ENCODE measurements at regions not wholly inside any gene's neighbourhood (a gene's known extent, or its start where the extent isn't known, plus 50 kb on each side); places are given as distances from the start of the nearest gene placed in this dataset.

GRCh38 chr5:56466136-56466816, 233.1 kb upstream of the ANKRD55 start:
- H3K4me1 ChIP-seq: peaks cover 5% of the 10 kb centered on the region in 2 donors
- in situ Hi-C loops (cut with MboI; ENCODE audit: low sequenced_read_pairs in 4 of 4) (no loop called here), intact Hi-C loops (cut with DNase I; ENCODE audit: low total_unique reads) (no loop called here)
- TF ChIP-seq POLR2A (IDR thresholded peaks at IDR 0.05) (no peak), CTCF (IDR thresholded peaks at IDR 0.05 in 4 of 5, conservative IDR thresholded peaks at IDR 0.05 in 1 of 5) (no peak)
- no peaks in the 10 kb centered on the region for H3K36me3 ChIP-seq
- ATAC-seq (no peak), DNase-seq (no peak)
- no peaks in the 10 kb centered on the region for H3K9me3 ChIP-seq
- no peak overlapping the region for H3K4me3 ChIP-seq
- H3K27ac ChIP-seq: no peak overlapping the region
- no peaks in the 10 kb centered on the region for H3K27me3 ChIP-seq

- ATAC-seq (no peak), DNase-seq (no peak)
- Histone ChIP-seq H3K4me1 (peaks cover 5% of the 10 kb centered on the region in 2 donors), H3K27ac (peak overlapping the region in 1 of 4 donors; percentile 8), H3K4me3 (no peak overlapping the region), H3K36me3 (no peaks in the 10 kb centered on the region), H3K9me3 (no peaks in the 10 kb centered on the region), H3K27me3 (no peaks in the 10 kb centered on the region)
- in situ Hi-C loops (cut with MboI; ENCODE audit: low sequenced_read_pairs in 4 of 4) (no loop called here), intact Hi-C loops (cut with DNase I; ENCODE audit: low total_unique reads) (no loop called here)
- TF ChIP-seq CTCF (IDR thresholded peaks at IDR 0.05 in 4 of 5, conservative IDR thresholded peaks at IDR 0.05 in 1 of 5) (no peak), POLR2A (IDR thresholded peaks at IDR 0.05) (no peak)
Measured at GRCh38 chr5:56465769-56466135, 232.6 kb upstream of the ANKRD55 start.

GRCh38 chr5:56464935-56465768, 232.0 kb upstream of the ANKRD55 start:
- ATAC-seq: peak in 1 of 2 donors; percentile 30
- intact Hi-C loops (cut with DNase I; ENCODE audit: low total_unique reads): no loop called here

GRCh38 chr5:56463944-56464571, 230.9 kb upstream of the ANKRD55 start:
- Histone ChIP-seq H3K27me3 (no peaks in the 10 kb centered on the region), H3K27ac (no peak overlapping the region), H3K4me3 (no peak overlapping the region), H3K9me3 (no peaks in the 10 kb centered on the region), H3K4me1 (peaks cover 5% of the 10 kb centered on the region in 2 donors), H3K36me3 (no peaks in the 10 kb centered on the region)
- no peak for DNase-seq
- no peak for ATAC-seq
- in situ Hi-C loops (cut with MboI; ENCODE audit: low sequenced_read_pairs in 4 of 4) (no loop called here), intact Hi-C loops (cut with DNase I; ENCODE audit: low total_unique reads) (no loop called here)
- no peak for TF ChIP-seq CTCF (IDR thresholded peaks at IDR 0.05 in 4 of 5, conservative IDR thresholded peaks at IDR 0.05 in 1 of 5)
- TF ChIP-seq POLR2A (IDR thresholded peaks at IDR 0.05): no peak

More at GRCh38 chr5:56464935-56465768, 232.0 kb upstream of the ANKRD55 start:
- Histone ChIP-seq H3K9me3 (no peaks in the 10 kb centered on the region), H3K27me3 (no peaks in the 10 kb centered on the region), H3K36me3 (no peaks in the 10 kb centered on the region), H3K27ac (peak overlapping the region in 1 of 4 donors; percentile 16), H3K4me1 (peaks cover 5% of the 10 kb centered on the region in 2 donors), H3K4me3 (no peak overlapping the region)
- DNase-seq: no peak
- in situ Hi-C loops (cut with MboI; ENCODE audit: low sequenced_read_pairs in 4 of 4): no loop called here
- no peak for TF ChIP-seq POLR2A (IDR thresholded peaks at IDR 0.05)
- TF ChIP-seq CTCF (IDR thresholded peaks at IDR 0.05 in 4 of 5, conservative IDR thresholded peaks at IDR 0.05 in 1 of 5): no peak

Data from gastrocnemius medialis (tissue), 4 donors.